Retina (tissue), 1 donor: ENCODE measurements at regions not wholly inside any gene's neighbourhood (a gene's known extent, or its start where the extent isn't known, plus 50 kb on each side); places are given as distances from the start of the nearest gene placed in this dataset.

Source experiments
- DNase-seq: peaks from one replicate; pipeline ENCODE4 v3.0.0-alpha.2; 2016

DNA sequence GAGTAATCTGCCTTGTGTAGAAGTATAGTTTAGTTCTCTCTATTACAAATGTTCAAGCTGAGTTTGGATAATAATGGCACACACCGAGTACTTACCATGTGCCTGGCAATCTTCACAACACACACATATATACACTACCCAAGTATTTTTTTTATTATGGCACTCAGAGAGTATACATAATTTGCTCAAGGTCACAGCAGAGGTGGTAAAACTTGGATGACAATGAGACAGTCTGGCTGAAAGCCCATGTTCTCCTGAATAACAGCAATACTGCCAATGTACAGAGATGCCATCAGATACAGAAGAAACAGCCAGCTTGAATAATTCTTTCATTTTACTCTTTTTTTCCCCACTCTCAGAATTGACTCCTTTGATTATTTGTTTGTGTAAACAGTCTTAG lies 460.0 kb downstream of the CNTN6 start:
- no peak for DNase-seq

DNA sequence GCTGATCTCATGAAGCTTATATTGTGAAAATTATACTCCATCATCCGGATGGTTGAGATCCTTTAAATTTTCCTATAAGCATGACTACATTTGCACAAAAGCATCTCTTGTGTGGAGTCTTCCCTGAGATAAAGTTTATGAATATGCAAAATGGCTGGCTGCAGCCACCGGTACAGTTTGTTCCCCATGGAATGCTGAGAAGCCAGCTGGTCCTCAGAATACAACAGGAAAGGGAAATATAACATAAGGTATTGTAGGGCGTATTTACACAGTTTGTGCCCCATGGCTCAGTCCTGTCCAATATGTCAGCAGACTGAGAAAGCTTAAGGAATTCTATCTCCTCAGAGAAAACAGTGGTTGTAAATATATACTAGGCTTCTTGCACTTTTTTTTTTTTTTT lies 468.6 kb downstream of the CNTN6 start:
- no peak for DNase-seq

DNA sequence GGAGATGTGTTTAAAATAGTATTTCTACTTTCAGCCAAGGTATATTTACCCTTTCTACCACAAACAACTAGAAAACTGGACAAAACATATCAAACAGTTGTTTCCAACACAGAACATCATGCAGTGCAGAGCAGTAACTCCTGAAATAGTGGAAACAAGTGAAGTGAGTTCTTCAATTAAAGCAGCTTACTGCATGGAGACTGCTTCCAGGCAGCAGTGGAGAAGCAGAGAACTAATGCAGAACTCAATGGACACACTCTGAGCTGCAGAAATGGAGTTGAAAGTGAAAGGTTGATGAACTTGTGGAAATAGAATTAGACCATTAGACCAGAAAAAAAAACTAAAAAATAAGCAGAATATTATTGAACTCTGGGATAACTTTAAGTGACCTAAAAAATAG lies 478.9 kb downstream of the CNTN6 start:
- no peak for DNase-seq

DNA sequence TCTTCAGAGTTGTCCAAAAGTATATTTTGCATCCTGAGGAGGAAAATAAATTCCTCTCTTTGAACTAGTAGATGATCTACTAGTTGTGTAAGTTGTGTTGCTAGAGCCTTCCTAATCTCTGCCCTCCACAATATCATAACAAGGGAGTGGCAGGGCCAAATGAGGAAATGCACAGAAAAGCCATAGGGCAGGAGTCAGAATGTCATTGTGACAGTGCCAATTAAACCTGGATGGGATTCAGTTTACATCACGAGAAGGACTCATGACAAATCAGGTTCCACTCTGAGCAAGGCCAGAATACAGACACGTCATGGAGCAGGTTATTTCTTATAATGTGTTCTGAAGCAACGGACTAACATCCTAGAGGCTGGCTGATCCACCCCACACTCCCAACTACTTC lies 483.2 kb downstream of the CNTN6 start:
- no peak for DNase-seq

DNA sequence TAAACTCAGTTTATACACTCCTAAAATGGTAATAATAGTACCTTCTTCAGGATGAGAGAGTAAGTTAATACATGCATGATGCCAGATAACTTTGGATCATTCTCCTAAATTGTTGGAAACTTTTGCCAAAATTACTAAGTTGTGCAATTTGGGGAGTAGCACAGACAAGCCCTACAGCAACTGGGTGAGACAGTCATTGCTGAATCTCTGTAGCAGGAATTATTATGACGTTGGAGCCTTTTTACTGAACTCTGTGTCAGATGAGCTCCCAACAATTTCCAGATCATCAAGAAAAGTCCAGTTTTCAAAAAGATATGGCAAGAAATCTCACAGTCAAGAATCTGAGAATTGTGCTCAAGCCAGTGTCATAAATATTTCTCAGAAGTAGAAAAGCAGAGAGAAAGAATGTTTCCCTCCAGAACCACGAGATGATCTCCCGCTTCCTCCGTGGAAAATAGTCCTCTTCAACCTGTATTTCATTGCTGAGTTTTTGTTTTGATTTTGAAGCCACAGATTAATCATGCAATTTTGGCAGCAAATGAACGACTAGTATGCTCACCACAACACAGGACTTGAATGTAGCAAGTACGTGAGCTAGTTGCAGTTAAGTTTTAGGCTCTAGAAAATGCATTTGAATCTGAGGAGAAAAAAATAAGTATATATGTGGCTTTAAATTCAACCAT lies 485.4 kb downstream of the CNTN6 start:
- no peak for DNase-seq

DNA sequence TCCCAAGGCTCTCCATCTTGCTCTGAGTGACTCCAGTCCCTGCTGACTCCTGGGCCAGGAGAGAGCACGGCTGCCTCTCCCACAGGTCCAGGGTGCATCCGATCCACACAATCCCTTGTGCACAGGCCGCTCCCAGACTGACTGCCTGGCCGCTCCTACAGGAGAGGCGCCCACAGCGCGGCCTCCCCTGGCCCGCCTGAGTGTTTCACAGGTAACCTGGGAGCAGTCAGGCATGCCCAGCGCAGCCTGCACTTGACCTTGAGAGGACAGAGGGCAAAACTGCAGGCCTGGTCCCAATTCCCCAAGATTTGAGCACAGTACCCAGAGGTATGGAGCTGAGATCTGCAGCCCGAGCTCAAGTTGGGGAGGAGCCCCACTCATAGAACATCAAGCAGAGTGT lies 490.2 kb downstream of the CNTN6 start:
- no peak for DNase-seq

DNA sequence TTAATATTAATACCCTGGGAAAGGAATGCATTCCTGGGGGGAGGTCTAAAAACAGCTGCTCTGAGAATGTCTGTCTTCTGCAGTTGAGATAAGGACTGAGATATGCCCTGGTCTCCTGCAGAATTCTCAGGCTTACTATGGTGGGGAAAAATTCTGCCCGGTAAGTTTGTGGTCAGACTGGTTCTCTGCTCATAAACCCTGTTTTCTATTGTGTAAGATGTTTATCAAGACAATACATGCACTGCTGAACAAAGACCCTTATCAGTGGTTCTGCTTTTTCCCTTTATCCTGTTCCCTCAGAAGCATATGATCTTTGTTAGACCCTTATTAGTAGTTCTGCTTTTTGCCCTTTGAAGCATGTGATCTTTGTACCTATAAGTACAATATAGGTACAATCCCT lies 494.6 kb downstream of the CNTN6 start:
- no peak for DNase-seq

DNA sequence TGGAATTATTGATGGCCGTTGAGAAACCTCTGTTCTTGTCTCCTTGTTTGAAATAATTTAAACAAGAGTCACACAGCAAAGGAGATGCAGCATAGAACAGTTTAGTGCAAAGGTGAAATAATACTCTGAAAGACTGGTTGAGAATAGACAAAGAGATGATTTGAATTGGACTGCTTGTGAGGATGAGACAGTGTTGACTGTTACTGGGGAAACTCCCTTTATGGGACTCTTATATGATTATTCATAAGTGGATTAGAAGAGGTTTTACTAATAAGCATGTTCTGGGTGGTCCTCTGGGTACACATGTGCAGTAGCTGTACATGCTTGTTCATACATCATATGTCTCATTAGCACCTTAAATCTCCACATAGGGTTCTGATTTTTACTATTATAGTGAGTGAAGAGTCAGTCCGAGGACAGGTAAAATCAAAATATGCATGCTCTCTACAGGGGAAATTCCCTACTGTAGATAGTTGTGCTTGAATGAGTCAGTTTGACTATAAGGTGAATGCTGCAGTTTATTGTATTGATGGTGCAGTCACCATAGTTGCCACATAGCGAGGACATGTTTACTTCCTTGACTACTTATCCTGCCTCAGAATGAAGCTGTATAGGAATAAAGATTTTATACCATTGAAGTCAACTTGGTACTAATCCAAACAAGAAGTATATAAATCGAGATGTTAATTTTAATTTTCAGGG lies 498.7 kb downstream of the CNTN6 start:
- DNase-seq: no peak

DNA sequence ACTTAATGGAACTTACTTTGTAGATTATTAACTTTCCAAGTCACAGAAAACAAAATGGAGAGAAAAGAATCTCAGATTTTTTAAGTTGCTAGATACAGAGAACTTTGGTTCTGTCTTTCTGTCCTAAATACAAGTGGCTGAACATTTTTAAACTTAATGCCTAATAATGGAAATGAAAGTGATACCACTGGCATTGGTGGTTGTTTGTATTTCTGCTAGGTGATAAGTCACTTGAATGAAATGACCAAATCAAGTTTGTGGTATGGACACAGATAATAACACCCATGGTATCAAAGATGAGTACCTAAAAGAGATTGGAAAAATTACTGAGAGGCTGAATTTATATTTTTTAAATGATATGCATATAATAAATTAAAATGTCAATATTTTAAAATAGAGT lies 502.1 kb downstream of the CNTN6 start:
- no peak for DNase-seq

DNA sequence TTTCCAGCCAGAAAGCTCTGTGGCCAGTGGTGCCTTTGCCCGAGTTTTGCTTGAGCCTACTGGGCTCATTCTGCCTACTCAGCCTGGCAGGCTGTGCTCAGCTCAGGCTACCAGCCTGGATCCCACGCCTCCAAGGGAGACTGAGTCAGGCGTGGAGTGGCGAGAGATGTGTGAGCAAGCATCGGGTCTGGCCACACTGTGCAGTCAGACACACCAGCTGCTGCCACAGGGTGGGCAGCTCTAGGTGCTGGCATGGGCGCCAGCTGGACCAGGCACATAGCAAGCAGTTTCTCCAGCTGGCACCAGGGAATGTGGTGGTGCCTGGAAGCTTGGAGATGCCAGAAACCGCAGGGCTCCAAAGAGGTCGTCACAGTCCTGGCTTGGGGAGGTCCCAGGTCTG lies 498.5 kb upstream of the CNTN4 start:
- no peak for DNase-seq

DNA sequence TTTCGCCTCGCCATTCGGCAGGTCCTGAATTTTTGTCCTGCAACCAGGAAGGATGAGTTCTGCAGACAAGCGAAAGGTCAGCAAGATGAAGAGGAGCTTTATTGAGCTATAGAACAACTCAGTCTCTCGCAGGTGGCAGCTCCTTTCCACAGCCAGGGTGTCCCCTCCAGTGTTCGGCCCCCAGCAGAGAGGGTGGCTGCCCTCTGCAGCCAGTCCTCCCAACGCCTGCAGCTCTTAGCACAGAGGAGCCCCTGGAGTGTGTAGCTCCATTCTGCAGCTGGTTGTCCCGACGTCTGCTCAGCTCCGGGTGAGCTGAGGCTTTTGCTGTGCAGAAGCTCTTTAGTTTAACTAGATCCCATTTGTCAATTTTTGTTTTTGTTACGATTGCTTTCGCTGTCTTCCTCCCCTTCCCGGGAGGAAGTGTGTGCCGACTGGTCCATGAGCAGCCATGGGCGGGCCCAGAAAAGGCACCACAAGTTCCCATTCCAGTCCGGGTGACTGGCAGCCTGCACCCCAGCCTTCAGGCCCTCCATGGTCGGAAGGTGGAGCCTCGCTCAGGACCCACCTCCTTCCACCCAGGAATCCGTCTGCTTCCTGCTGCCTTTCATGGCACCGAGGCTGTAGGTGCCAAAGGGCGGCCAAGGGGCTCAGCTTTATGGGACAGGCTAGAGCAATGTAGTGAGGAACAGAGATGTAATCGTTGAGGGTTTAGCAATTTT lies 497.8 kb upstream of the CNTN4 start:
- DNase-seq: no peak

DNA sequence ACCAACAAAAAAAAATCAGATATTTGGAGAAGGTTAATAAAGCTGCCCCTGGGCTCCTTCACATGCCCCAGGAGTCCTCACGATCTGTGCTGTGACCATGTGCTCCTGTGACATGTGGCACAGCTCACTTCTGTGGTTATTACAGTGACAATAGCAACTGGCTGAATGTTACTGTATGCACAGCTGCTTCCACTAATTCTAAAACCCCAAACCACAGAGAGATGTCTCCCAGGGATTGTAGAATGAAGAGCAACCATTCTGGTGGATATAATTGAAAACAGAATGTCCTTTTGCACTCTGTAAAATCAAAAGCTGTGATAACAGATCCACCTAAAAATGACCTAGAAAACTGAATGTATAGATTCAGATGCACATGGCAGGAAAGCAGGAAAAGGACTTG lies 489.2 kb upstream of the CNTN4 start:
- DNase-seq: peak; percentile 52

DNA sequence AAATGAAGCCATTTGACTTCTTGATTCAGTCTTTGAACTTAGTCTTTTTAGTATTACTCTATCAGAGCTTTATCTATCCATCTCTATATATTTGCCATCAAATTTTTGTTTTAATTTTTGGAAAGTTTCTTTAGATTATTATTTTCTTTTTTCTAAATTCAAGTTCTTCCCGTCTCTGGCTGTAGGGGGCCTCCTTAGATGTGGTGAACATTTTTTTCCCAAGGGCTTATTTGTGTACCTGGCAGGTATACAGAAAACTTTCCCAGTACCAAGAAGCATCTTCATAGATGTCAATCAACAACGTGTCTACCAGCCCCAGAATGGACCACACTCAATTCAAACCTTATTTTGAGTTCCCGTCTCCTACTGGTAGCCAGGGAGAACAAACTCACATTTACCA lies 486.8 kb upstream of the CNTN4 start:
- DNase-seq: no peak

DNA sequence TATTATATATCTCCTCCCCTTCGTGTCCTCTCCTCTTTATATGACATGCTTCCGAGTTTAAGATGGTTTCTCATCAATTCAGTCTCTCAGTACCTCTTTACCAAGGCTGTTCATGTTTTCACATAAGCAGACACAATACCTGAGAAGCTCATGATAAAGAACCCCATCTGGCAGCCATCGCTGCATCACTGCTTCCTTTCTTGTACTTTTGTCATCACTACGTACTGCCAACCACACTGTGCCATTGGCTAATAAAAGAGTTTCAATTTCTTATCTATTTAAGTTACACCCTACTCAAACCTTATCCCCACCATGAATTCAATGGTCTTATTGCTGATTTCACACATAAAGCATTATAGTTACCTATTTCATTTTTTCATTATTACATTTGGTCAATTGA lies 484.7 kb upstream of the CNTN4 start:
- no peak for DNase-seq

DNA sequence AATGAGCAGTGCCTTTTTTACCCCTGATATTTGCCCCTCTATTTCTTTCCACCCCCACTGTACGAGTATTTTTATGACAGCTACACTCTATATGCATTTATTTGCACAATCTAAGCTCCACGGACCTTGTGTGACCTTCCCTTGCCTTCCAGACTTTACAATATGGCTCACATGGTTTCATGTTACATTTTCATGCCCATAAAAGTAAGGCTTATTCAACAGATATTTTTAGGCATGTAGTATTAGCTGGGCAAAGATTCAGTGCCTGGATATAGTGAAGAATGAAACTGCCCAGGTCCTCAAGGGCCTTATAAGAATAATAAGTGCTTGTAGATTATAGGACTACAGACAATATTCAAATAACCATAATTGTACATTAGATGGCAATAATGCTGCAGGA lies 481.9 kb upstream of the CNTN4 start:
- DNase-seq: no peak

DNA sequence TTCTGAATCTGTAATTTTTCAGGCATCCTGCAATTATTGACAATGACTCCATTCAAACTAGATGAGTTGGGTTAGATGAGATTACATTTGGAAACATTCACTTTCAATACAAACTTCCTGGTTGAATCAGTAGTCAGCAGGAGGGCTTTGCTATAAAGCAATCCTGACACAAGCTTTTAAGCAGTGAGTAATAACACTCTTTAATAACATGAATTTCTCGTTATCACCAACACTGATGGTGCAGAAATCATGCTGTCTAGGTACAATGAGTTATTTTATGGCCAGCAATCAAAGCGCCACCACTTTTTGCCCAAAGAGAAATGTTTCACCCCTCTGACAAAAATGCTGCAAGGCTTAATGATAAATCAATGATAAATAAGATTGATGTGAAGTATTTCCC lies 474.8 kb upstream of the CNTN4 start:
- DNase-seq: no peak

DNA sequence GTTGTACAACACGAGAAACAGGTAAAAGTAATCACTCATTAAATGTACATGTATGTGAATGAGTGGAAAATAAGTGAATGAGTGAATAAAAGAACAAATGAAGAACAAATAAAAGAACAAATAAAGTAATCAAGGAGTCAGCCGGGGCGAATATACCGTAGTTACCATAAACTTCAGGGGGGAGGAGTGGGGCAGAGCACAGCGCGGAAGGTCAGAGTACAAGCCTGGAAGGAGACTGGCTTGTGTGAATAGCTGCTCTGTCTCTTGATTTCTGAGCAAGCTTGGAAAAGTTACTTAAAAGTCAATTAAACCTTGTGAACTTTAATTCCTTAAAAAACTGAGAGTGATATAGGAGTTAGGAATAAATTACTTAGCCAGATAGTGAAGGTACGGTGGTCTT lies 466.5 kb upstream of the CNTN4 start:
- no peak for DNase-seq

DNA sequence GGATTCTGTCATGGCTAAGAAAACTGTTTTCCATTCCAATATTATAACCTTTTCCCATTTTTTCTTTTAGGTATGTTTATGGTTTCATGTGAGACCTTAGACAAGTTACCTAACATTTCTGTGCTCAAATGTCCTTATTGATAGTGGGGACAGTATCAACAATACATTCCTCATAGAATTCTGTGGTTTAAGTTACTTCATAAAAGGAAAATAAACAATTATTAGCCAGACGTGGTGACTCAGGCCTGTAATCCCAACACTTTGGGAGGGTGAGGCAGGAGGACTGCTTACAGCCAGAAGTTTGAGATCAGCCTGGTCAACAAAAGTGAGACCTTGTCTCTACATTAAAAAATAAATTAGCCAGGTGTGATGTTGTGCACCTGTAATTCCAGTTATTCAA lies 436.8 kb upstream of the CNTN4 start:
- no peak for DNase-seq

DNA sequence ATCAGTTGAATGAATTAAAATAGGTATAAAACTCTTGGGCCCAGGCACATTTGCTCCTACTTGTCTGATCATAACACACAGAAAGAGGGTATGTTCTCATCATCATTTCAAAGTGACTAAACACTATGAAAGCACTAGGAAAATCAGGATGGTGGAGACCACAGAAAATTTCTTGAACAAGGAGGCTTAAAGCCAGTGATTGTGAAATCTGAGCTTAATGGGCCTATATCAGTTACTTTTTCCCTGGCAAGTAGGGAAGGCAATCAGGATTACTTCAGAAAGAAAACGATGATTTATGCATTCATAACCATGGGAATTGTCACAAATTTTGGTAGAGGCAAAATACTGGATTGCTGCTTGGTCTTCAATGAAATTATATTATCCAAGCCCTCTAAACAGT lies 434.4 kb upstream of the CNTN4 start:
- no peak for DNase-seq

DNA sequence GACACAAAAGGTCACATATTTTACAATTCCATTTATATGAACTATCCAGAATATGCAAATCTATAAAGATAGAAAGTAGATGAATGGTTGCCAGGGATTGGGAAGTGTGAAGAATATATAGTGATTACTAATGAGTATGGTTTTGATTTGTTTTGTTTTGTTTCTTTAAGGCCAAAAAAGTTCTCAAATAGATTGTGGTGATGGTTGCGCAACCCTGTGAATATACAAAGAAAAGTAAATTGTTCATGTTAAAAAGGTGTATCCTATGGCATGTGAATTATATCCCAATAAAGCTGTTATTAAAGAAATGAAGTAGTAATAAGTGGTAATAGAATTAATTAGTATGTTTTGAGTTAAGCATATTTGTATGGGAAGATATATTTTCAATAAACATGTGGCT lies 431.8 kb upstream of the CNTN4 start:
- no peak for DNase-seq

DNA sequence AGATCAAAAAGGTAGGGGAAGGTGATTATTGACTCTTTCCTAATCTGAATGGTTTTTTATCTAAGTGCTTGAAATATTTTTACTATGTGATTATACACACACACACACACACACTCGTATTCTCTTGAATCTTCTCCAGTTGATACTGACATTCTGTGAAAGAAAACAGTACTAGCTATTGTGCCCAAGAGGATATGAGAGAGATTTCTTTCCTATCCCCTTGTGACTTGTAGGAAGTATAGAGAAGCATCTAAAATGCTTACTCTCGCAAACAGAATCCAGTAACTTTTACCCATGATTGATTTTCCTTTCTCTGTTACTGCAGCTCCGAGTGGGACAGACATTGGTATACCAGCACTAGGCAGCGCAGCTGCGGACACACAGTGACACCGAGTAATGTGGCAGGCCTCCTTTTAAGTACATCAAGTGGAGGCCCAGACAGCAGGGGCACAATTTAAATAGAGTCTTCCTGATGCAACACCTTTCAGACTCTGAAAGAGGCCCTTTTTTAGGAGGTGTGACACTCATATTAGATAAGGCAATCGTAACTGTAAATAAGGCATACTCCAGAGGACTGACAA lies 421.0 kb upstream of the CNTN4 start:
- peak; percentile 19 for DNase-seq

DNA sequence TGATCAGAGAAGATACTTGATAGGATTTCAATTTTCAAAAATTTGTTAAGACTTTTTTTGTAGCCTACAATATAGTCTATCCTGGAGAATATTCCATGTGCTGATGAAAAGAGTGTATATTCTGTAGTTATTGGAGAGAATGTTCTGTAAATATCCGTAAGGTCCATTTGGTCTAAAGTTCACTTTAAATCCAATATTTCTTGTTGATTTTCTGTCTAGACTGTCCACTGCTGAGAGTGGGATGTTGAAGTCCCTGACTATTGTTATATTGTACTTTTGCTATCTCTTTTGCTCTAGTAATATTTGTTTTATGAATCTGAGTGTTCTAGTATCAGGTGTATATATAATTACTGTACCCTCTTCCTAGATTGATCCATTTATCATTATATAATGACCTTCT lies 406.2 kb upstream of the CNTN4 start:
- DNase-seq: no peak

DNA sequence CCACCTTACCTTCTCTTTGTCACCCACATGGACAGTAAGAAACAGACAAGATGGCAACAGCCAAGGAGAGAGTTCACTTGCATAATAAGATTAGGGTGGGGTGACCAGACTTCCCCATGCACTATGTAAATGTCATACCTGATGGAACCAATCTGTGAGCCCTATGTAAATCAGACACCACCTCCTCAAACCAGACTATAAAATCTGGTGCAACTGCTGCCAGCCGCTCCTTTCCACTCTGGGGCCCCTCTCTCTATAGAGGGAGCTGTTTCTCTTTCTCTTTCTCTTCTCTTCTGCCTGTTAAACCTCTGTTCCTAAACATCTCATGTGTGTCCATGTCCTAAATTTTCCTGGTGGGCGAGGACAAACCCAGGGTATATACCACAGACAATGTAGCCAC lies 405.5 kb upstream of the CNTN4 start:
- no peak for DNase-seq

DNA sequence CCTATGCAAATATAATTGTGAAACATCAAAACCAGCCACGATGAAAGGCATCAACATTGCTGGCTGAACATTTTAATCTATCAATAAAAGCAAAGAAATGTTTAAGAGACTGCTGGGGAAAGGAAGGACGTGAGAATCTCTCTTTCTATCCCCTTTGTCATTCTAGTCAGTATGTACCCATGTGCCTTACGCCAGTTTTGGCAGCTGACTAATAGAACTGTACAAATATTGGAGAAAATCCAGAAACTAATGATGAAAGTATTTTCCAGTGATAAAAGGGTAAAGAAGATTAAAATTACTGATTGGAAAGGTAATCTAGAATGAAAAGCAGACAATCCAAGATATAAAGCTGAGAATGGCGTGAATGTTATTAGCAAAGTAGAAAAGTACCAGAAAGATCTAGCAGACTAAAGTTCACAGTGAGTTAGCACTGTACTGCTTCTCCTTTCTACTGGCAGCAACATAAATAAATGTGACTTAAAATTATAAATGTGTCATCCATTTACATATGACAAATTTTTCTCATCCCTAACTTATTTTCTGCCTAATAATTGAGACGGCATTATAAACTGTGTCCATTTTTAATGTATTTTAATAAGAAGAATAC lies 401.9 kb upstream of the CNTN4 start:
- DNase-seq: no peak
